ENCODE measurements at regions not wholly inside any gene's neighbourhood (a gene's known extent, or its start where the extent isn't known, plus 50 kb on each side); places are given as distances from the start of the nearest gene placed in this dataset.

DNA sequence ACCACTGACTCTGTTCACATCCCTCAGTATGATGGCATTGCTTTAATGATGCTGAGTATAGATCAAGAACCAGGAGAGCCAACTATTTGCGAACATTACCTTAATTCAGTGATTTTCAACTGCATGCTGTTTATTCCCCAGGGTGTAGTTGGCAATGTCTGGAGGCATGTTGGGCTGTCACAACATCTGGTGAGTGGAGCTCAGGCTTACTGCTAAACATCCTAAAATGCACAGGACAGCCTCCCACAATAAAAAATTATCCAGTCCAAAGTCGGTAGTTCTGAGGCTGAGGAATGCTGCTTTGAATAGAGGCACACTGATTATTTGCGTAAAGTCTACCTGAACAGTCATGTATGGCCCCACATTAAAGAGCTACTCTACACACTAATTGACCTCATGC is 94.8 kb upstream of the OPRM1 start:
- no peak for TF ChIP-seq POLR2A (IDR thresholded peaks at IDR 0.05)
- TF ChIP-seq, protein P1, sequence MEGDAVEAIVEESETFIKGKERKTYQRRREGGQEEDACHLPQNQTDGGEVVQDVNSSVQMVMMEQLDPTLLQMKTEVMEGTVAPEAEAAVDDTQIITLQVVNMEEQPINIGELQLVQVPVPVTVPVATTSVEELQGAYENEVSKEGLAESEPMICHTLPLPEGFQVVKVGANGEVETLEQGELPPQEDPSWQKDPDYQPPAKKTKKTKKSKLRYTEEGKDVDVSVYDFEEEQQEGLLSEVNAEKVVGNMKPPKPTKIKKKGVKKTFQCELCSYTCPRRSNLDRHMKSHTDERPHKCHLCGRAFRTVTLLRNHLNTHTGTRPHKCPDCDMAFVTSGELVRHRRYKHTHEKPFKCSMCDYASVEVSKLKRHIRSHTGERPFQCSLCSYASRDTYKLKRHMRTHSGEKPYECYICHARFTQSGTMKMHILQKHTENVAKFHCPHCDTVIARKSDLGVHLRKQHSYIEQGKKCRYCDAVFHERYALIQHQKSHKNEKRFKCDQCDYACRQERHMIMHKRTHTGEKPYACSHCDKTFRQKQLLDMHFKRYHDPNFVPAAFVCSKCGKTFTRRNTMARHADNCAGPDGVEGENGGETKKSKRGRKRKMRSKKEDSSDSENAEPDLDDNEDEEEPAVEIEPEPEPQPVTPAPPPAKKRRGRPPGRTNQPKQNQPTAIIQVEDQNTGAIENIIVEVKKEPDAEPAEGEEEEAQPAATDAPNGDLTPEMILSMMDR (IDR thresholded peaks at IDR 0.05) = no peak

All from prostate gland (tissue), 2 donors.